ENCODE measurements at regions not wholly inside any gene's neighbourhood (a gene's known extent, or its start where the extent isn't known, plus 50 kb on each side); places are given as distances from the start of the nearest gene placed in this dataset.
"Not testable (repeated sequence)": the region's sequence is repeated elsewhere in the genome, so short reads cannot be mapped to it uniquely, and the experiment has no call there.

GRCh38 chr1:30185809-30186208, 537.6 kb downstream of the MATN1 start:
- in situ Hi-C loops (cut with HindIII; ENCODE audit: low sequenced_read_pairs): no loop called here

- in situ Hi-C loops (cut with HindIII; ENCODE audit: low sequenced_read_pairs): no loop called here
Observed at GRCh38 chr1:30185313-30185712, 538.1 kb downstream of the MATN1 start.

DNA sequence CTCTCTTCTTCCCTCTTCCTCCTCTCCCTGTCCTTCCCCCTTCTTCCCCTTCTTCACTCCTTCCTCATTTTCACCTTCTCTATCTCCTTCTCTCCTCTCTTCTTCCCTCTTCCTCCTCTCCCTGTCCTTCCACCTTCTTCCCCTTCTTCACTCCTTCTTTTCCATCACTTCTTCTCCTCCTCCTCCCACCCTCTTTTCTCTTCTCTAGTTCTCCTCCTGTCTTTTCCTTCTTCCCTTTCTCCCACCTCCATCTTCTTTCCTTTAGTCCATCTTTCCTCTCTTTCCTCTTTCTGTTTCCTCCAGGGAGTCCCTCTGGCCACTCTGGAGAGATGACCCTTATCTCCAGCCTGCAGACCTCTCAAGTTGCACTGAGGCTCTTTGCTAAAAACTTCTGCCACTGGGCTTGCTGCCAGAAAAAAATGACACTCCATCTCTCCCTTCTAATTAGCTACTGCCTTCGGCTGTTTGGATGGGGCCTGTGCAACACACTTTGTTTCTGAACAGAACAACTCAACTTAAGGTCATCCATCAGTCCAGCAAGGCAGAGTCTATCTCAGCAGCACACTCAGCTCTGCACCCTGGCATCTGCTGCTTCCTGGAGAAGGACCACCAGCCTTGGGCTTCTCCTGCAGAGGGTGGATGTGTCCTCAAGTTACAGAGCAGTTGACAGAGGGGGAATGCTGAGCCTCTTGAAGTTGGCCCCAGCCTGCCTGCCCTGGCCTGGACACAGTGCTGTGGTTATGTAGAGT, 538.8 kb downstream of the MATN1 start:
- in situ Hi-C loops (cut with HindIII; ENCODE audit: low sequenced_read_pairs): no loop called here

DNA sequence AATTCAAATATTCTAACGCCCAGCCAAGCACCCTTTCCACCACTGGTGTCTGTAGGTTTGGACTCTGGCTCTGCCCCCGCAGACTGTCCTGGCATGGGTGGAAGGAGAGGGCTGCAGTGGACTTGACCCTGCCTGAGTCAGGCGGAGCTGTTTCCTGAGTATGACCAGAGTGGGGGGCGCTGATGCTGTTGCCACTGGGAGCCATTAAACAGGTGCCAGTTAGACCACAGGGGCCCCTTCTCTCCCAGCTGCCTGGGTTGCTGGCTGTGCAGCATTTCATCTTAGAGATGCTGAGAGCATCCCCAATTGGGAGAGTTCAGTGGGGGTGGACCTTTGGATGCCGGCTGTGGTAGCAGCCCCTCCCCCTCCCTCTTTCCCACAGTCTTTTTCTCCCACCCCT, 539.5 kb downstream of the MATN1 start:
- in situ Hi-C loops (cut with HindIII; ENCODE audit: low sequenced_read_pairs): no loop called here

GRCh38 chr1:30183006-30183405, 540.4 kb downstream of the MATN1 start:
- in situ Hi-C loops (cut with HindIII; ENCODE audit: low sequenced_read_pairs): no loop called here

DNA sequence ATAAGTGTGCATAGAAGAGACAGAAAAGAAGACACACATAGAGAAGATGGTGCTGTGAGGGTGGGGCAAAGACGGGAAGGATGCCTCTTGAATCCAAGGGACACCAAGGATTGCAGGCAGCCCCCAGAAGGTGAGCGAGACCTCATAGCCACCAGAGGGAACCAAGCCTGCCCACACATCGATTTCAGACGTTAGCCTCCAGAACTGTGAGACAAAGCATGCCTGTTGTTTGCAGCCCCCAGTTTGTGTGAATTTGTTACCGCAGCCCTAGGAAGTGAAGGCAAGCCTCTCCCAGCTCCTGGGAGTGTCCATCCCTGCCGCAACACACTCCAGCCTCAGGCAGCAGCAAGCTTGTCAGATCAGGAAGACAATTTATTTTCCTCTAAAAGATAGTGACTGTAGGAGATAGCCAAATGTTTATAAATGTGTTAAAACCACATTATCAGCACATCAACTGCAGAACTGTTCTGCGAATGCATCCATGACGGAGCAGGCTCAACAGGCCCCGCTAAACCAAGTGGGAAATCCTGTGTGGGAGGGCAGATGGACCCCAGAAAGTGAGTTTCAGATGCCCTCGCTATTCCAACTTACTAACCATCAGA, 543.3 kb downstream of the MATN1 start:
- in situ Hi-C loops (cut with HindIII; ENCODE audit: low sequenced_read_pairs): no loop called here

- in situ Hi-C loops (cut with HindIII; ENCODE audit: low sequenced_read_pairs): no loop called here
Observed at GRCh38 chr1:30176477-30176876, 546.9 kb downstream of the MATN1 start.

DNA sequence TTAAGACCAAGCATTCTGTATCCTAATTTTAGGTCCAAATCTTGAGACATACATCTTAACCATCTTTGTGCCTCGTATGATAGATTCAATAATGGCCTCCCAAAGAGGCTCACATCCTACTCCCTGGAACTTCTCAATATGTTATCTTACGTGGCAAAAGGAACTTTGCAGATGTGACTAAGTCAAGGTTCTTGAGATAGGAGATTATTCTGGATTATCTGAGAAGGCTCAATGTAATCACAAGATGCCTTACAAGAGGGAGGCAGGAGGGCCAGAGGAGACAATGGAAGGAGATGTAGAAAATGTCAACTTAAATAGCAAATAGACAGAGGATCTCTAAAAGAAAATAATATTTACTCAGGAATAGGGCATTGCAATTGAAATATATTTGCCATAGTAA, 548.9 kb downstream of the MATN1 start:
- in situ Hi-C loops (cut with HindIII; ENCODE audit: low sequenced_read_pairs): no loop called here

- in situ Hi-C loops (cut with HindIII; ENCODE audit: low sequenced_read_pairs): no loop called here
Observed at GRCh38 chr1:30173560-30173959, 549.8 kb downstream of the MATN1 start.

GRCh38 chr1:30172757-30173156, 550.6 kb downstream of the MATN1 start:
- in situ Hi-C loops (cut with HindIII; ENCODE audit: low sequenced_read_pairs): no loop called here

DNA sequence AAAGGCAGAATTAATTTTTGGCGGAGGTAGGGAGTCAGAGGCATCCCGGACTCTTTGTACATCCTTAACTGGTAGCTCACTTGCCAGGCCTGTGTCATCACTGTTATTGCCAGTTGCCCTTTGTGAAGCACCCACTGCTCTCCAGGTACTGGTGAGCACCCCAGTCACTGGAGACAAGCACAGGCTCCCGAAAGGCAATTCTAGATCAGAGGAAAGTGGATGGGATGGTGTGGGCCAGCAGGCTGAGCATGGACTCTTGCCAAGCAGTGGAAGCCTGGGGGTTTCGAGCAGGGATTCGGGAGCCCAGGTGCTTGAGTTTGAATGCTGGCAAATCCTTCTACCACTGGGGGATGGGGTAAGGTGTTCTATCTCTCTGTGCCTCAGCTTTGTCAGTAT, 551.1 kb downstream of the MATN1 start:
- in situ Hi-C loops (cut with HindIII; ENCODE audit: low sequenced_read_pairs): no loop called here

GRCh38 chr1:30171537-30172298, 551.7 kb downstream of the MATN1 start:
- in situ Hi-C loops (cut with HindIII; ENCODE audit: low sequenced_read_pairs): no loop called here

DNA sequence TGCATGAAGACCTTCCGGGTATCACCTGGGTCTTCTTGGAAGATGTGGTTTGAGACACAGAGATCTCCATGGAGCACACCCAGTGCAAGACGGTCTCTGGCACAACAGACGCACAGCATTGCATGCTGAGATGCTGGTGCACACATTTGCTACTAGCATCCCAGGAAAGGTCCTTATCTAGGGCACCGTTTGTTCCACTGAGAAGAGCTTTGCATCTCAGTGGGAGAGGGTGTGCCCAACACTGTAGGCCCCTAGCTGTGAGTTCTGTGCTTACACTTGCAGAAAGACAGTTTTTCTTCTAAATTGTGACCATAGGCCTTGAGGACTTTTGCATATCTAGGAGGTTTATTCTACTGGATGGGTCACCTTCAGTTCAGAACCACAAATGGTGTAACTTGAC, 554.1 kb downstream of the MATN1 start:
- in situ Hi-C loops (cut with HindIII; ENCODE audit: low sequenced_read_pairs): no loop called here

DNA sequence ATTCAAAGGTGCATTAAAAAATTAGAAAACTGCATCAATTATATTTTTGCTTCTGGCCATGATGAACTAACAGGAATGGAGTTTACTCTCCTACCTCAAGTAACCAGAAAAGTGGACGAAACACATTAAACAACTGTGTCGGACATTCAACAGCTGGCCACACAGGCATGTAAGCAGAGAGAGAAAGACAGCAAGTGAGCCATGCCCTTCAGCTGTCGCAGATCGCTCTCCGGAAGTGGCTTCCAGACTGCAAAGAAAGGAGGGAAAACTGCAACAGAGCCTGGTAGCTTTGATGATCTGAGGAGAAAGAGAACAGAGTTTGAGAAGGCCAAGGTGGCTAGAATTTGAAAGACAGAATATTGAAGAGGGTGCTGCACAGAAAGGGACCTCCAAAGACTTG, 557.2 kb downstream of the MATN1 start:
- in situ Hi-C loops (cut with HindIII; ENCODE audit: low sequenced_read_pairs): no loop called here

DNA sequence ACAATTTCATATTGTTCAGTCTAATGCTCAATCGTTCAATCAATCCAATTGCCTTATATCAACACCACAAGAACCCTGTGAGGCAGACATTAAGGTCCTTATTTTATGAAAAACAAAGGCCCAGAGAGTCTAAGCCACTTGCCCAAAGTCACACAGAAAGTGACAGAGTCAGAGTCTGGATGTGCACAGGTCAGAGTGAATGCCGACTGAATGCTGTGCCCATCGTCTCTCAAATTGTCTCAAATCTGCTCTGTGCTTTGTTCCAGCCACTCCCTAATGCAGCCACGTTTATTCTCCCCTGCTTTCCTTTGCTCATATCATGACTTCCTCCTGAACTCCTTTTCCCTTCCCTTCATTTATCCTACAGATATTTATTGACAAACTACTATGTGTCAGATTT, 558.3 kb downstream of the MATN1 start:
- in situ Hi-C loops (cut with HindIII; ENCODE audit: low sequenced_read_pairs): no loop called here

DNA sequence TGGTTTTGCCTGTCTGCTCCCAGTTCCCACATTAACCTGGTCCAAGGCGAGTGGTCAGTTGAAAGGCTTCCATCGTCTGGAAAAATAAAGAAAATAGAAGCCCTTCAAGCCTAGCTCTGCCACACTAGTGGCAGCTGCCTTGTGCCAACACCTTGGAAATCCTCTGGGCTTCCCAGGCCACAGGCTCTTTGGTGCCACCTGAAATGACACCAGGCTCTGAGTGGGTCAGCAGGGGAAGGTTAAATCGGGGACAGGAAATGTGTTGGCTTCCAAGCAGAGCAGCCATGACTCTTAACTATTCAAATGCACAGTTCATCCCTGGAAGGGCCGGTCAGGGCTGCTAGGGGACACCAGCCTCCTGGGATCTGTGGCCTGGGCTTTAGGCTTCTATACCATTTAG, 558.7 kb downstream of the MATN1 start:
- in situ Hi-C loops (cut with HindIII; ENCODE audit: low sequenced_read_pairs): no loop called here

- in situ Hi-C loops (cut with HindIII; ENCODE audit: low sequenced_read_pairs): no loop called here
Observed at GRCh38 chr1:30162565-30162964, 560.8 kb downstream of the MATN1 start.

- in situ Hi-C loops (cut with HindIII; ENCODE audit: low sequenced_read_pairs): no loop called here
Observed at GRCh38 chr1:30161953-30162352, 561.4 kb downstream of the MATN1 start.

GRCh38 chr1:30160999-30161689, 562.2 kb downstream of the MATN1 start:
- in situ Hi-C loops (cut with HindIII; ENCODE audit: low sequenced_read_pairs): no loop called here

DNA sequence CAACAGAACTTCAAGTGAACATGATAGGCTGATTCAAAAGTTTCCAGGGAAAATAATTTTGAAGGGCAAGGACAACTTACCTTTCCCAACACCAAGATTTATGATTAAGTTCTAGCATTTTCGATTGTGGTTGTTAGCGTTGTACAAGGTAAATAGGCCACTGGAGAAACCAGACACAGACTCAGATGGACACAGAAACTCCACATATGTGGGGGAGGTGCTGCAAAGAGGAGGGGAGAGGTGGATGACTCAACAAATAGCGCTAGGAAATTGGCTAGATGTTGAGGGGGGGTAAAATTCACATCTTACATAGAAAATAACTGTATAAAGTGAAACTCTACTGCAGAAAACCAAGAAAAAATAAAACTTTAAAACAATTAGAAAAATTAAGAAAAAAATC, 564.4 kb downstream of the MATN1 start:
- in situ Hi-C loops (cut with HindIII; ENCODE audit: low sequenced_read_pairs): no loop called here

- in situ Hi-C loops (cut with HindIII; ENCODE audit: low sequenced_read_pairs): not testable (repeated sequence)
Observed at GRCh38 chr1:30155698-30156097, 567.7 kb downstream of the MATN1 start.
